K562 (cell line): ENCODE measurements at regions not wholly inside any gene's neighbourhood (a gene's known extent, or its start where the extent isn't known, plus 50 kb on each side); places are given as distances from the start of the nearest gene placed in this dataset.

Source experiments
- ATAC-seq: fragments of 200-7000 bp; cut with Tn5 transposase; 3 replicates; pipeline ENCODE4 v1.9.1; 2020; ENCODE audit warnings: moderate library complexity
- BruUV-seq: library from RNA; stranded (reverse); fragments of 400-500 nt; replicated peaks from 2 replicates; lab custom pipeline; 2021; lab: Mats Ljungman, UMichigan
- CTCF ChIA-PET: fragments of 300-600 bp; formaldehyde crosslinking; extraction: SDS; loops from one replicate; lab custom pipeline; 2021; ENCODE audit warnings: low intra/inter-chr PET ratio; lab: Yijun Ruan, JAX
- POLR2A ChIA-PET: fragments of 300-600, 350-650 bp; sonication (Branson Sonifier 250); formaldehyde crosslinking; extraction: SDS; loops from one replicate; lab custom pipeline; 2021; ENCODE audit warnings: antibody characterized with exemption, inconsistent platforms; lab: Yijun Ruan, JAX
- DNase-seq, 4 experiments: peaks; one replicate each; pipeline versions ENCODE4 v3.0.0 to v3.0.0-alpha.2; 2011 to 2018; ENCODE audit warnings: low spot score in 3 of 4, mixed read lengths in 3 of 4; ENCODE audit errors: extremely low read depth in 1 of 4
- FAIRE-seq: peaks from 2 replicates; lab custom pipeline; 2011; peaks lifted over from hg19 to GRCh38; lab: Jason Lieb, UNC
- H2AFZ ChIP-seq: 2 replicates; pipeline ENCODE4 v1.6.0; 2011; ENCODE audit warnings: low read depth, low read length, control low read depth, inconsistent platforms
- H3K27ac ChIP-seq: fragments of 200-600 bp; 3 replicates; pipeline ENCODE4 v1.8.0; 2011; ENCODE audit warnings: low read depth, mild to moderate bottlenecking, control low read depth, inconsistent platforms, low read length, moderate library complexity, mixed read lengths; ENCODE audit errors: extremely low read depth
- H3K27me3 ChIP-seq, 2 experiments: fragments of 300-600 bp in 1 of 2; 2 replicates in 1 of 2; 3 replicates in 1 of 2; pipeline versions ENCODE4 v1.6.0 to v1.8.0; 2011; ENCODE audit warnings: inconsistent platforms in 2 of 2, low read length in 2 of 2, mild to moderate bottlenecking in 1 of 2, mixed read lengths in 1 of 2, moderate library complexity in 1 of 2; ENCODE audit not compliant: control insufficient read depth in 2 of 2, insufficient read depth in 2 of 2
- H3K36me3 ChIP-seq: fragments of 300-600 bp; 3 replicates; pipeline ENCODE4 v1.8.0; 2011; ENCODE audit warnings: mild to moderate bottlenecking, low read length, inconsistent platforms; ENCODE audit not compliant: control insufficient read depth, insufficient read depth
- H3K4me1 ChIP-seq, 2 experiments: fragments of 200-600 bp in 1 of 2; replicated peaks in 1 of 2; 2 replicates in 1 of 2; 3 replicates in 1 of 2; pipeline versions ENCODE4 v1.5.1 to v1.8.0; 2011; ENCODE audit warnings: inconsistent platforms in 2 of 2, low read length in 2 of 2, mild to moderate bottlenecking in 1 of 2, mixed read lengths in 1 of 2, moderate library complexity in 1 of 2; ENCODE audit not compliant: control insufficient read depth in 2 of 2, insufficient read depth in 2 of 2
- H3K4me2 ChIP-seq: 2 replicates; pipeline ENCODE4 v1.6.1; 2011; ENCODE audit warnings: low read length, control low read depth, inconsistent platforms, mixed read lengths; ENCODE audit not compliant: insufficient read depth
- H3K4me3 ChIP-seq: fragments of 200-600 bp; sonication (generic), shearing (Covaris generic); 2 replicates; pipeline ENCODE4 v1.5.1; 2016; ENCODE audit warnings: control low read depth, inconsistent platforms
- H3K79me2 ChIP-seq: fragments of 200-600 bp; 3 replicates; pipeline ENCODE4 v1.8.0; 2011; ENCODE audit warnings: low read length, inconsistent platforms; ENCODE audit not compliant: control insufficient read depth, insufficient read depth
- H3K9ac ChIP-seq, 2 experiments: 2 replicates each; pipeline versions ENCODE4 v1.6.0 to v1.6.1; 2011; ENCODE audit warnings: low read depth in 2 of 2, low read length in 2 of 2, control low read depth in 1 of 2, inconsistent platforms in 1 of 2, mild to moderate bottlenecking in 1 of 2, mixed read lengths in 1 of 2; ENCODE audit not compliant: insufficient read depth in 1 of 2
- H3K9me1 ChIP-seq: one replicate; pipeline ENCODE4 v1.6.0; 2011; ENCODE audit warnings: inconsistent platforms, mild to moderate bottlenecking, low read length, moderate library complexity; ENCODE audit not compliant: control insufficient read depth, insufficient read depth
- H3K9me3 ChIP-seq: replicated peaks from 2 replicates; pipeline ENCODE4 v1.5.1; 2011; ENCODE audit warnings: low read depth, low read length, inconsistent platforms; ENCODE audit not compliant: control insufficient read depth, insufficient read depth
- H4K20me1 ChIP-seq: replicated peaks from 2 replicates; pipeline ENCODE4 v1.6.1; 2011; ENCODE audit warnings: low read length, inconsistent platforms, mixed read lengths; ENCODE audit not compliant: control insufficient read depth, insufficient read depth
- EGR1 ChIP-seq: fragments of 450-650 bp; conservative IDR thresholded peaks from 2 replicates; pipeline ENCODE4 v1.6.1; 2017; ENCODE audit warnings: mild to moderate bottlenecking
- EWSR1 ChIP-seq: fragments of 450-650 bp; IDR thresholded peaks from 2 replicates; pipeline ENCODE4 v1.6.1; 2018; ENCODE audit warnings: borderline replicate concordance, mild to moderate bottlenecking, low read depth, moderate library complexity; ENCODE audit not compliant: partially characterized antibody
- GABPB1 ChIP-seq: sonication (generic); formaldehyde crosslinking; IDR thresholded peaks from 2 replicates; pipeline ENCODE4 v1.8.0; 2022; ENCODE audit warnings: mild to moderate bottlenecking, missing genetic modification reagents
- HDAC8 ChIP-seq: fragments of 450-650 bp; IDR thresholded peaks from 2 replicates; pipeline ENCODE4 v1.6.1; 2016; ENCODE audit warnings: mild to moderate bottlenecking, missing genetic modification characterization, moderate library complexity, missing compliant biosample characterization
- NONO ChIP-seq, 2 experiments: fragments of 200-400 bp in 1 of 2; fragments of 450-650 bp in 1 of 2; formaldehyde crosslinking in 1 of 2; IDR thresholded peaks; 2 replicates each; pipeline ENCODE4 v1.6.1; 2017; ENCODE audit warnings: low read depth in 2 of 2, mild to moderate bottlenecking in 2 of 2, moderate library complexity in 2 of 2, low read length in 1 of 2
- NR3C1 ChIP-seq: sonication (generic); formaldehyde crosslinking; IDR thresholded peaks from 2 replicates; pipeline ENCODE4 v1.8.1; 2022; ENCODE audit warnings: missing genetic modification reagents
- PTBP1 ChIP-seq: fragments of 200-400 bp; formaldehyde crosslinking; IDR thresholded peaks from 2 replicates; pipeline ENCODE4 v1.6.1; 2017; ENCODE audit warnings: low read depth, low read length
- RAD21 ChIP-seq, 2 experiments: fragments of 250-450 bp in 1 of 2; fragments of 450-650 bp in 1 of 2; sonication (Bioruptor Pico) in 1 of 2; formaldehyde crosslinking in 1 of 2; IDR thresholded peaks in 1 of 2; conservative IDR thresholded peaks in 1 of 2; 2 replicates each; pipeline versions ENCODE4 v1.4.0 to v1.8.0; 2020 to 2022; ENCODE audit warnings: mild to moderate bottlenecking in 2 of 2, moderate library complexity in 1 of 2
- RBM25 ChIP-seq: fragments of 200-400 bp; formaldehyde crosslinking; IDR thresholded peaks from 2 replicates; pipeline ENCODE4 v1.6.1; 2018; ENCODE audit warnings: low read length, low read depth, moderate library complexity; ENCODE audit not compliant: severe bottlenecking
- SMC3 ChIP-seq: conservative IDR thresholded peaks from 2 replicates; pipeline ENCODE4 v1.6.1; 2011; ENCODE audit warnings: low read depth, low read length, improper control_type of control experiment; ENCODE audit not compliant: insufficient read depth
- YBX1 ChIP-seq: fragments of 450-650 bp; IDR thresholded peaks from 2 replicates; pipeline ENCODE4 v1.7.1; 2016; ENCODE audit warnings: mild to moderate bottlenecking
- ZFP36 ChIP-seq: fragments of 150-350 bp; IDR thresholded peaks from 2 replicates; pipeline ENCODE4 v1.6.1; 2018; ENCODE audit warnings: low read length, low read depth; ENCODE audit not compliant: partially characterized antibody
- ZNF282 ChIP-seq: sonication (generic); formaldehyde crosslinking; IDR thresholded peaks from 2 replicates; pipeline ENCODE4 v1.8.1; 2023; ENCODE audit warnings: missing genetic modification reagents
- ZNF316 ChIP-seq: fragments of 450-650 bp; IDR thresholded peaks from 2 replicates; pipeline ENCODE4 v1.6.1; 2016
- ZNF444 ChIP-seq: fragments of 250-450 bp; sonication (Bioruptor Pico); IDR thresholded peaks from 2 replicates; pipeline ENCODE4 v1.4.0; 2020; ENCODE audit warnings: mild to moderate bottlenecking, moderate library complexity
- ZNF780A ChIP-seq: fragments of 250-450 bp; sonication (Bioruptor Pico); IDR thresholded peaks from 2 replicates; pipeline ENCODE4 v1.5.0; 2021; ENCODE audit warnings: mild to moderate bottlenecking
- WGBS: fragments of 100-300 bp; shearing (Covaris generic); methylation state at CpG from one replicate; pipeline ENCODE4 v1.1.6; 2016; ENCODE audit warnings: low coverage, mixed read lengths; ENCODE audit not compliant: insufficient coverage; ENCODE audit errors: missing lambda C conversion rate; 5-methylcytosine and 5-hydroxymethylcytosine counted together
- in situ Hi-C: fragments of 300-500 bp; cut with MboI; formaldehyde crosslinking; loops from 4 replicates; pipeline ENCODE4 v1.15.0; 2018; ENCODE audit warnings: inconsistent platforms, mixed read lengths
- intact Hi-C: fragments of 100-400 bp; cut with micrococcal nuclease; formaldehyde crosslinking; loops from 2 replicates; pipeline ENCODE4 v1.14.2; 2022
- TF ChIP-seq, protein P1 (sequence below), 3 experiments: IDR thresholded peaks in 2 of 3; conservative IDR thresholded peaks in 1 of 3; 2 replicates each; pipeline ENCODE4 v1.5.1; 2011 to 2012; ENCODE audit warnings: low read length in 3 of 3, mild to moderate bottlenecking in 3 of 3, control low read depth in 2 of 3, improper control_type of control experiment in 1 of 3, inconsistent platforms in 1 of 3, low read depth in 1 of 3, mixed read lengths in 1 of 3, moderate library complexity in 1 of 3; ENCODE audit not compliant: insufficient read depth in 2 of 3

GRCh38 chr11:20247591-20248007 is 87.3 kb upstream of the DBX1 start:
- H3K27ac ChIP-seq, result no peak overlapping the region
- FAIRE-seq, result no peak
- POLR2A ChIA-PET, result interaction anchor here (0.6 kb wide), 1 partner anchor 191 kb away, joined by 3 read pairs; no protein-coding TSS in a partner anchor

DNA sequence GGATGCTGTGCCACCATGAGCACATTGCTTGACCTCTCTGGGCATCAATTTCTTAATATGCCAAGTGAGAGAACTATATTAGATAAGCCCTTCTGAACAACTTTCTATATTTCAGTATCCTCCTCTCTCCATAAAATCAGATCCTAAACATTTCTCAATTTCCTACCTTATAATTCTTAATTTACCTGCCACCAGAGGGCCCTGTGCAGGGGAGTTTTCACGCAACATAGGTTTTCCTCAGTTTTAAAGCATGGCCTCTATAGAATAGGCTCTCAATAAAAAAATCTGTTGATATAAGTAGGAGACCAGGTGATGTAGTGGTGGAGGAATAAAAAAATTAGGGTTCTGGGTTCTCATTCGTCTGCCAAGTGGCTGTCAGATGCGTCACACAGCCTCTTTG is 83.7 kb upstream of the DBX1 start:
- no peak overlapping the region for H3K4me3 ChIP-seq
- H3K79me2 ChIP-seq, result no peaks in the 10 kb centered on the region
- BruUV-seq, result no TSS peak
- peak; percentile 62 for ATAC-seq
- intact Hi-C loops, result loop anchor here (2.0 to 5.0 kb wide), 2 partner anchors 111 to 368 kb away; no protein-coding TSS in a partner anchor
- no peak overlapping the region for H2AFZ ChIP-seq
- TF ChIP-seq NONO (IDR thresholded peaks at IDR 0.05; ENCODE audit: low read depth in 2 of 2, low read length in 1 of 2), result no peak
- no peak for TF ChIP-seq GABPB1
- peak; percentile 39 for TF ChIP-seq ZFP36
- TF ChIP-seq, protein P1, sequence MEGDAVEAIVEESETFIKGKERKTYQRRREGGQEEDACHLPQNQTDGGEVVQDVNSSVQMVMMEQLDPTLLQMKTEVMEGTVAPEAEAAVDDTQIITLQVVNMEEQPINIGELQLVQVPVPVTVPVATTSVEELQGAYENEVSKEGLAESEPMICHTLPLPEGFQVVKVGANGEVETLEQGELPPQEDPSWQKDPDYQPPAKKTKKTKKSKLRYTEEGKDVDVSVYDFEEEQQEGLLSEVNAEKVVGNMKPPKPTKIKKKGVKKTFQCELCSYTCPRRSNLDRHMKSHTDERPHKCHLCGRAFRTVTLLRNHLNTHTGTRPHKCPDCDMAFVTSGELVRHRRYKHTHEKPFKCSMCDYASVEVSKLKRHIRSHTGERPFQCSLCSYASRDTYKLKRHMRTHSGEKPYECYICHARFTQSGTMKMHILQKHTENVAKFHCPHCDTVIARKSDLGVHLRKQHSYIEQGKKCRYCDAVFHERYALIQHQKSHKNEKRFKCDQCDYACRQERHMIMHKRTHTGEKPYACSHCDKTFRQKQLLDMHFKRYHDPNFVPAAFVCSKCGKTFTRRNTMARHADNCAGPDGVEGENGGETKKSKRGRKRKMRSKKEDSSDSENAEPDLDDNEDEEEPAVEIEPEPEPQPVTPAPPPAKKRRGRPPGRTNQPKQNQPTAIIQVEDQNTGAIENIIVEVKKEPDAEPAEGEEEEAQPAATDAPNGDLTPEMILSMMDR (IDR thresholded peaks at IDR 0.05 in 2 of 3, conservative IDR thresholded peaks at IDR 0.05 in 1 of 3; ENCODE audit: insufficient read depth in 2 of 3, low read depth in 1 of 3, low read length in 3 of 3), result peak; percentile 30 to 52 (median 48); a peak in 5 of 6 replicates
- TF ChIP-seq ZNF316, result no peak
- no peak for TF ChIP-seq EGR1
- no peak for TF ChIP-seq NR3C1 (CRISPR knock-in tag)
- TF ChIP-seq PTBP1, result no peak
- peak; percentile 87 for TF ChIP-seq RBM25
- TF ChIP-seq ZNF282, result no peak
- TF ChIP-seq SMC3, result 0 out of 2 replicates have a peak, but pooled peaks have one; percentile 19
- no peak for TF ChIP-seq ZNF780A (CRISPR knock-in tag)
- peak in 1 of 2 experiments; percentile 24; a peak in 1 of 4 replicates for TF ChIP-seq RAD21 (CRISPR knock-in tag; conservative IDR thresholded peaks at IDR 0.05 in 1 of 2, IDR thresholded peaks at IDR 0.05 in 1 of 2)
- DNase-seq, result peak in 1 of 4 experiments; percentile 11
- POLR2A ChIA-PET, result no interaction called here
- H3K9me1 ChIP-seq, result no peaks in the 10 kb centered on the region
- WGBS, result 0% methylated on average over 3 of the region's 3 CpGs
- H3K27ac ChIP-seq, result no peak overlapping the region
- H3K4me2 ChIP-seq, result no peak overlapping the region
- in situ Hi-C loops, result no loop called here
- no peak for FAIRE-seq
- no peaks in the 10 kb centered on the region for H3K9me3 ChIP-seq
- H3K27me3 ChIP-seq, result peaks cover 4 to 17% of the 10 kb centered on the region in 2 experiments; a peak in 3 of 5 replicates
- no peak overlapping the region for H3K9ac ChIP-seq
- no peaks in the 10 kb centered on the region for H4K20me1 ChIP-seq
- CTCF ChIA-PET, result no interaction called here
- H3K36me3 ChIP-seq, result no peaks in the 10 kb centered on the region
- H3K4me1 ChIP-seq, result no peaks in the 10 kb centered on the region

More at GRCh38 chr11:20247591-20248007, 87.3 kb upstream of the DBX1 start:
- Histone ChIP-seq H3K79me2 (no peaks in the 10 kb centered on the region), H3K27me3 (peaks cover 4 to 17% of the 10 kb centered on the region in 2 experiments; a peak in 3 of 5 replicates), H4K20me1 (no peaks in the 10 kb centered on the region), H3K4me1 (no peaks in the 10 kb centered on the region), H3K9me3 (no peaks in the 10 kb centered on the region), H3K4me2 (no peak overlapping the region), H3K9ac (no peak overlapping the region), H3K9me1 (no peaks in the 10 kb centered on the region), H3K36me3 (no peaks in the 10 kb centered on the region), H3K4me3 (no peak overlapping the region), H2AFZ (no peak overlapping the region)
- ATAC-seq, result no peak
- in situ Hi-C loops, result no loop called here
- no peak for TF ChIP-seq HDAC8 (tag)
- TF ChIP-seq YBX1, result no peak
- TF ChIP-seq EWSR1, result no peak
- no peak for TF ChIP-seq ZNF444
- CTCF ChIA-PET, result interaction anchor here (0.6 kb wide), 1 partner anchor 107 kb away, joined by 3 read pairs; no protein-coding TSS in a partner anchor
- BruUV-seq, result no TSS peak
- intact Hi-C loops, result loop anchor here (5.0 kb wide), 1 partner anchor 90 kb away; no protein-coding TSS in a partner anchor
- WGBS, result 1% methylated on average over 9 of the region's 9 CpGs
- no peak for DNase-seq
